Ecto neural progenitor cell (in vitro differentiated cells): ENCODE measurements at regions not wholly inside any gene's neighbourhood (a gene's known extent, or its start where the extent isn't known, plus 50 kb on each side); places are given as distances from the start of the nearest gene placed in this dataset.

Source experiments
- DNase-seq: peaks from one replicate; pipeline ENCODE4 v3.0.0-alpha.2; 2018; ENCODE audit warnings: low spot score

DNA sequence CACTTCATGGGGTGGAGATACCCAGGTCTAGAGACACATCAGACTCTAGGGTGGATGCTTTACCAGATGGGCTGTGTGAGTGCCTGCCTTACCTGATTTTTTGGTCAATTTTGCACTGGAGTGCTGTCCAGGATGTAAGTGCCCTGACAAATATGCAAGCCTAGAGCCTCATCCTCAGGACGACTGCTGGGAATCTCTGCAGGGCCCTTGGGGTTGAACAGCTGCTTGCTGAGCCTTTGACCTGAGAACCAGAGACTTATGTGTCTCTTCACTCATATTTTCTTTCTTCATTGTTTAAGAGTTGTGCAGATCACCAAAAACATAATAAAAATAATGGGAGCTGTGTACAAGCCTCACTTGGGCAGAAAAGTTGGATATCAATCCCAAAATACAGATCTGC, 551.5 kb upstream of the ATP2B1 start:
- no peak for DNase-seq

DNA sequence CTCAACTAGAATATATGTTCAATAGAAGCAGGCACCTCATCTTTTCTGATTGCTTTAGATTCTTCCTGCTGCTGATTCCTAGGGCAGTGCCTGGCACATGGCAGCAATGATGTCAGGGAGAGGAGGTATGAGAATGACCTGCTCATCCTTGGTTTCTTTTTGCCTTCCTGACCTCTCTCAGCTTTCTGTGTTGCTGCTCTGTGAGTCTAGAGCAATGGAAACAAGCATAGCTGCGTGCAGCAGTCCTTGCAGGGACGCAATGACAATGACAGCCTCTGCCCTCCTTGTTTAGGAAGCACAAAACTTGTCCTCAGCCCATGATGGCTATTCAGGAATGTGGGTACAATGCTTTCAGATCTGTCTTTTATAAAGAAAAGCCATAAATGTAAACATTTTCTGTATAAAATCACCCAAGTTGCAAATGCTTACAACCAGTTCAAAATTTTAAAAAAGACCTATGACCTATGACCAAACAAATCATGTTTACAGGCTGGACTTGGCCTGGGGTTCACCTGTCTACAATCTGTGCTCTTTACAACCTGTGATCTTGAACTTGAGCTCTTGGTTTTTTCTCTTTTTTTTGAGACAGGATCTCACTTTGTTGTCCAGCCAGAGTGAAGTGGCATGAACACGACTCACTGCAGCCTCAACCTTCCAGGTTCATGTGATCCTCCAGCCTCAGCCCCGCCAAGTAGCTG, 549.4 kb upstream of the ATP2B1 start:
- DNase-seq = no peak

- no peak for DNase-seq
These were observed 546.2 kb upstream of the ATP2B1 start for GRCh38 chr12:90254796-90255195.

DNA sequence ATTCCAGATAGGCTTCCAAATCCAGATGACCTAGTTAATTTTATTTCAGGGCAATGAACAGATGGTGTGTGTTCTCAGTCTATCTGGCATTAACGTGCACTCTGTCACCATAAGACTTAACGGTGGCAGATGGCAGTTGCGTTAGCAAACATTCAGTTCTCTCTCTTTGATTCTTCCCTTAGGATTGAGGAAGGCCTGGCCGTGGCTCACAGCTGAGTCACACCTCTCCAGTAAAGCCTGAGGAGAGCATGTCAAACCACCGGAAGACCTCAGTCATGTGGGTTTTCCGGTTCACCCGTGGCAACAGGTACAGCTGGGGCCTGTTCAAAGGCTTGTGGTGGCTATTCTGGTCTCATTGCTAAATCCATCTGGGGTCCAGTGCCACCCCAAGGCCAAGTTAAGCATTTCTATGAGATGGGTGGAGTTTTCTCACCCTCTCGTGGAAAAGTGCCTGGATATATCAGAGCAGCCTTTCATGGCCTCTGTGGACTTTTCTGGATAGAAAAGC, 545.1 kb upstream of the ATP2B1 start:
- DNase-seq = no peak

DNA sequence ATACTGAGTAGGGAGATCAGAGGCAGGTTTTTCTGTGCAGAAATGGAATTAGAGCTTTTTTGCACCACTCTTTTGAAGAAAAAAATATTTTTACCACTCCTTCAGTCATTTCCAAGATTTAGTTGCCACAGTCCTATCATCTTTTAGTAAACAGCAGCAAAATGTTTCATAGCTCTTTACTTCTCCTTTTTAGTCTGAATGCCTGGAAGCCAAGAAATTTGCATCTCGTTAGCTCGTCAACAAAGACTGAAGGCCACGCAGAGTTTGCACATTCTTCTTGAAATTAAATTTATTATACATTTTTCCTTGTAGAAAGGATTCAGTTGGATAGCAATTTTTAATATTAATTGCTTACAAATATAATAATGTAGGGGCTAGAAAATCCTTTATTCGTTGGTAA, 544.5 kb upstream of the ATP2B1 start:
- DNase-seq = no peak

DNA sequence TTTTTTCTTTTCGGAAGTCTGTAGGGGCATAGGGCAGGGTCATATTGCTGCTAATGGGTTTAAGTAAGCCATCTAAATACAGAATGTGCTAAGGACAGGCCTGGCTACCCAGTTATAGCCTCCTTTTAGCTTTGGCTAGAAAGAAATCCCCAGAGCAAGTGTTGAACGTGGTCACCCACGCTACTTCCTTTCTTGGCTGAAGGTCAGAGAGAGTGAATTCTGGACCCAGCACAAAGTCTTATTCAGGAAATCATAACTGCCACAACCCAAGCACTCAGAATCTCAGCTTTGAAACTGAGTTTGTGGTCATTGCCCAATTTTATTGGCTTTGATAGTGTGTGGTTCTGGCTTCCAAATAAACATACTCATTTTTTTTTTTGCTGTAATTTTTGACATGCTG, 542.1 kb upstream of the ATP2B1 start:
- DNase-seq = no peak

DNA sequence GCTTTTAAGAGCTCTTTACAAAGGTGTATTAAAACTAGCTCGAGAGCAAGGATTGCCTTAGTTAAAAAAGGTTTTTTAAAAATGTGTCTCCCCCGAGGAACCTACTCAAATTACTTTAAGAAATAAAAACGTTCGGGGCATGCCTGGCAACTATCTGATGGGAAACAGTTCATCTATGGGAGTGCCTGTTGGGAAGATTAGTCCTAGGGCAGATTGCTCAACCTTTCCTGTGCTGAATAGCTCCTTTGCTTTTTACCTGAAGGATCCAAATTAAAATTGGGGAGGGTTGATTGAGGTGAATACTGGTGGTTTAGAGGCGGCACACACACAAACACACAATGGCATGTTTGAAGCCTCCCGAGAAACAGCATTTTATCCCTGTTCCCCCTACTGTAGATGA, 541.4 kb upstream of the ATP2B1 start:
- DNase-seq = no peak

DNA sequence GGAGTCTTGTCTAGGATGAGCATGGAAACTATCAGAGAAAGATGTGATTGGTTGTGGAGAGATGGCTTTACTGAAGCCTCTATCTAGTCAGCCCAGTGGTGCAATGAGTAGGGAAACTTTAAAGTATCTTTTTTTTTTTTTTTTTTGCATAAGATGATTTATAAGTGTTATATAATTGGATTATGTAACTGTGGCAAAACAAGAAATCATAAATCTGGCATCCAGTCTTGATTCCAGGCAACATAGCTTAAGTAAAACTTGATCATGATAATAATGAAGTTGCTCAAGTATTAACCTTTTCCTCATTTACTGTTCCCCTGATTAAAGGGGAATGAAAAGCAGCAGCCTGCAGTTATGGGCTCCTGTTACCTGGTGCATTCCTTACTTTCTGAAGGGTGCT, 538.0 kb upstream of the ATP2B1 start:
- no peak for DNase-seq

DNA sequence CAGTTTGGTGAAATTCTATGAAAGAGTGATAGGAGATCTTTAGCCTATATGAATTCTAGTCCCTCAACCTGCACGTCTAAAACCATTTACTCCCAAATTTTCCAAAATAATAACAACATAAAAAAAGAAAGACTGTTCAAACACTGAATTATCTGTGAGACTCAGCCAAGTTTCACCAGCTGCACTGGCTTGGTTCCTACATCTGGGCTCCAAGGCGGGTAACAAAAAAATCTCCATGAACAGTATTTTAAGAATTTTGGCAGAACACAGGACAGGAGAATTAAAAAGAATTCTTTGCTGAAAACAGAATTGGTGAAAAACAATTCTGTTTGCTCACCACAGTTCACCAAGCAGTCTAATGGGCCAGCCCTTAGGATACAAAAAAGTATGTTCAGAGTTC, 536.8 kb upstream of the ATP2B1 start:
- no peak for DNase-seq

GRCh38 chr12:90244232-90244631, 535.6 kb upstream of the ATP2B1 start:
- DNase-seq = no peak

- DNase-seq = no peak
These were observed 534.6 kb upstream of the ATP2B1 start for GRCh38 chr12:90243211-90243610.

GRCh38 chr12:90239732-90240260, 531.2 kb upstream of the ATP2B1 start:
- no peak for DNase-seq

- no peak for DNase-seq
These were observed 530.1 kb upstream of the ATP2B1 start for GRCh38 chr12:90238663-90239271.

DNA sequence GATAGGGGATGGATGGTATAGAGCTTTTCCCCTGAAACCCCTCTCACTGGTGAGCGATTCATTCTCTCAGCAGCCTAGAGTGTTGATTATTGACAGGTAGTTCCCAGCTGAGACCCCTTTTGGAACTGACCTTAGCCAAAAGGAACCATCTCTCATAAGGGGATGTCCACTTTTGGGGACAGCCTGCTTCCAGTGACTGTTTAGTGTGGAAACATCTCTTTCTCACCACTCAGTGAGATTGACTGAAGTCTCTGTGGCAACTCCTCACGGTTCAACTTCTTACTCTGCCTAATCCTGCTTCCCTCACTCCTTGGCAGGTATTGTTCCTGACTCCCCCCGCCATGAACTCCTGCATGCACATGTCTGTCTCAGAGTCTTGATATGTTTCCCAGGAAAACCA, 529.2 kb upstream of the ATP2B1 start:
- no peak for DNase-seq

DNA sequence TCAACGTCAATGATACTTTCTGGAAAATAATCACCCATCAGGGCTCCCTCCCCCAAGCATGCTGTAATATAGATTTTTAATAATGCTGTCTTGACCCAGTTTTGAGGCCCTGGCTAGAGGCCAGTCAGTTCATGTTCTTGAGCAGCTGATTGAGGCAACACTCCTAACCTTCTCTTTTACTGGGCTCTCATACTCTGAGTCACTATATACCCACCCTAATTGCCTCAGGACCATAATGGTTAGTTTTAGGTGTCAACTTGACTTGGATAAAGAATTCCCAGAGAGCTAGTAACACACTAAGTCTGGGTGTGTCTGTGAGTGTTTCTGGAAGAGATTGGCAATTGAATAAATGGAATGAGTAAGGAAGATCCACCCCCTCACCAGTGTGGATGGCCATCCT, 527.0 kb upstream of the ATP2B1 start:
- no peak for DNase-seq

DNA sequence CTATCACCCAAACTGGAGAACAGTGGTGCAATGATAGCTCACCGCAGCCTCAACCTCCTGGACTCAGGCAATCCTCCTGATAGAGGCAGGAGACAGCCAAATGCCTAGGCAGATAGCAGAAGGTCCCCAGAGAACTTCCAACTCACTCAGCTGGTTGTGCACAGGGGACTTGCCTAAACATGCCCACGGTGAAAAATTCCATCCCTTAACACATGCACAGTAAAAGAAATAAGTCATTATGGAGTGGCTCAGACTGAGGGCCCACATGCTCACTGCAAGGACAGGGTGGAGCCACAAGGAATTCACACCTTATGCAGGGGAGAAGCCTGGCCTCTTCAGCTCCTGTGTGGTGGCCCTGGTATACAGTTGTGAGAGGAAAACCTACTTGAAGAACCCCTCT, 525.8 kb upstream of the ATP2B1 start:
- no peak for DNase-seq

DNA sequence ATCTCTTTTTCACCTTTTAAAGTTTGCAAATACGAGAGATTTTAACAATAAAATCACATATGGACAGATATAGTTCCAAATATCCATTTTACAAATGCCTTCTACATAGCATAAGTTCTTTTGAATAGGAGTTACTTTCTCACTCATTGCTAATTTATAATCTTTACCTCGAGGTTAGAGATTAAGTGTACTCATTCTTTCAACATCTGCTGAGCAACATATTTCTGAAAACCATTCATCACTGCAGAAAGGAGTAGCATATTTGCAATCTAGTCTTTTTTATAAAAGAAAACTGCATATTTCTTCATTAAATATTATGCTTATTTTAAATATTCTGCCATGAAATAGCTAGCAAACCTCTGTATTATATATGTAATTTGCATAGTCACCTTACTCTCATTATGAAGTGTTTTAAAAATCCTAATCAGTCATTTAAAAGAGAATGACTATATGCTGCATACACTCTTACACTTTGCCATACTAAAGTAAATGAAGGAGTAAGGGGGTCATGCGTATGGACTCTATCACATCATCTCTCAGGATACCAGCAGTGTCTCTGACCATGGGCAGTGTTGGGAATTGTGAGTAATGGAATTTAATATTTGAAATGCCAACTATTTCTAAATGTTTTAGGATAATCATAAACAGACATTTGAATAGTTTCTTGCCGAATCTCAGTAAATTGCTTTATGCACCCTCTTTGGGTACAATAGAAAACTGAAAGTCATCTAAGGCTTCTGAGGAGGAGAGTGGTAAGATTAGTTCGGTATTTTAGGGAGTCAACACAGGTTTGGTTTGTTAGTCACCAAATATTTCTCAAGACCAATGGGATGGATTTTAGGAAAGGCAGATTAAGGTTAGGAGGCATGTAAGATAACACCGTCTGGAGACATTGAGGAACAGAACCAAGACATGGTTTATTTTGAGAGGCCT, 524.8 kb upstream of the ATP2B1 start:
- no peak for DNase-seq

DNA sequence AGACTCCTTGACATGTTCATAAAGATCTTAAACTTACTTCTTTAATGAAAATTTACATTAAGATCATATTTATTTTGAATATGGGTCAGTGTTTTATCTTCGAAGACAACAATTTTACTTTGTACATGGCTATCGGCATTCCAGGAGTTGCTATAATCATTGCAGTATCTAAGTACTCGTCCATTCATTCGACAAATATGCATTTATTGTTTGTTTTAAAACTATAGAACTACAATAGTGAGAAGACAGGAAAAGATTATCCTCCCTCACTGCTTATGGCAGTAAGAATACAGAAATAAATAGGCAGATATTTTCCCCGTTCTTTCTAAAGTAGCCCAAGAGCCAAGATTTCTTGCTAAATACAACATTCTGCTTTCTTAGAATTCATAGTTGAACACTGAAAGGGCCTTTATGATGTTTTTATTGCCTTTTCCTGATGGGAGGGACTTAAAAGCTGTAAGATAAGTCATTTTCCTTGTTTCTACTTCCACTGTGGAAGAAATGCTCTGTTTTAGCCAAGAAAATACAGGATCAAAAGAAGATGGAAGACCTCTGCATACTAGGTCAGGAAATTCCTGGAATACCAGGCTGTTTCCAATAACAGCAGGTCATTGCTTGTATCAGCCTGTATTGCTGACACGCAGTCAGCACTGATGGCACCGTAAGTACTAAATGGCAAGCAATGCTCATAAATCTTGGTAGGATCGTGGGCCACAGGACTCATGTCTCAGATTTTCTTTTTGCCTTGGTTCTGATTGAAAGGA, 521.0 kb upstream of the ATP2B1 start:
- DNase-seq = no peak

- no peak for DNase-seq
These were observed 517.6 kb upstream of the ATP2B1 start for GRCh38 chr12:90226211-90226610.

DNA sequence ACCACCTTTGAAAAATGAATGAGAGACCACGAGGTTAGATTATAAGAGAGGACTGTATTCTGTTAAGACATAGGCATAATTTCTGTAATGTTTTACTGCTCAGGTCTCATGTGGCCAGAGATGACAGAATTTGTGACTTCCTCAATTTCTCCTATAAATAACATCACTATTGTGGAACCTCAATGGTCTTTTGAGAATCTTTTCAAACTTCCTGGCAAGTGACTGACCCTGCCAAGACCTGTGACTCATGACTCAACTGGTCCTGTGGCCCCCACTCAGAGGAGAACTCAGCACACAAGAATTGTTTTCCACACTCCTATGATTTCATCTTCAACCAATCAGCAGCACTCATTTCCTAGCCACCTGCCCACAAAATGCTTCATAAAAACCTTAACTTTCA, 508.2 kb upstream of the ATP2B1 start:
- no peak for DNase-seq

DNA sequence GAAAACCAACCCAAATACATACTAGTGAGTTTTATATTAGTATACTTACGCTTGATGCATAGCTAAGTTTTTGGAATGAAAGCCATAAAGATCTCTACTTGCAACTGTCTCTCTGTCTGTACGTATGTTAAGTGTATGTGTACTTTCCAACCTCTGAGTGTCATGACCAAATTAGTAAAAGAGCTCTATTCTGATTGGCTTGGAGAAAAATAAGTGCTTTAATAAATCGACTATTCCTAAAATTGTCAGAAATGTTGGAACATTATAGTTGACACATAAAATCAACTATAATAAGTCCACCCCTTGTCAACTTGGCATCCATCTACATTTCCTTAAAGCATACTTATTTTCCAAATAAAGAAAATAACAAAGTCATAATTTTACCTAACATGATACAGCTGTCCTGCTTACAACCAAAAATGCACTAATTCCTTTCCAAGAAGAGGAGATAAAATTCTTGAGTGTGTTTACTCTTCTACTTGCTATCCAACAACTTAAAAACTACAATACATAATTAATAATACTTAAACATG, 507.4 kb upstream of the ATP2B1 start:
- no peak for DNase-seq

GRCh38 chr12:90211017-90211416, 502.4 kb upstream of the ATP2B1 start:
- DNase-seq = no peak
